NT2/D1 (cell line): ENCODE measurements at regions not wholly inside any gene's neighbourhood (a gene's known extent, or its start where the extent isn't known, plus 50 kb on each side); places are given as distances from the start of the nearest gene placed in this dataset.

ENCODE experiments used
- SUZ12 ChIP-seq: IDR thresholded peaks from 2 replicates; pipeline ENCODE4 v1.6.1; 2011; ENCODE audit not compliant: insufficient read length, insufficient read depth; ENCODE audit errors: extremely low read depth
- YY1 ChIP-seq: IDR thresholded peaks from 2 replicates; pipeline ENCODE4 v1.6.1; 2011; ENCODE audit not compliant: insufficient read length, insufficient read depth
- ZNF274 ChIP-seq: IDR thresholded peaks from 2 replicates; pipeline ENCODE4 v1.6.1; 2011; ENCODE audit warnings: mild to moderate bottlenecking, low read depth, low read length

GRCh38 chr6:1215884-1216487 lies 95.9 kb upstream of the FOXQ1 start:
- TF ChIP-seq ZNF274 (no peak), YY1 (no peak), SUZ12 (no peak)
